ENCODE measurements at regions not wholly inside any gene's neighbourhood (a gene's known extent, or its start where the extent isn't known, plus 50 kb on each side); places are given as distances from the start of the nearest gene placed in this dataset.

GRCh38 chr6:147441751-147442150 lies 66.7 kb upstream of the SAMD5 start:
- TF ChIP-seq CTCF (IDR thresholded peaks at IDR 0.05 in 8 of 11, conservative IDR thresholded peaks at IDR 0.05 in 3 of 11) (no peak), POLR2A (IDR thresholded peaks at IDR 0.05) (no peak)
